Sigmoid colon (tissue), 6 donors: ENCODE measurements at regions not wholly inside any gene's neighbourhood (a gene's known extent, or its start where the extent isn't known, plus 50 kb on each side); places are given as distances from the start of the nearest gene placed in this dataset.

ENCODE experiments used
- DNase-seq: peaks from one replicate; pipeline ENCODE4 v3.0.0-alpha.2; 2019
- H3K27ac ChIP-seq, 4 donors: fragments of 200-600 bp; sonication (generic); one replicate each; pipeline ENCODE4 v1.5.1; 2016 to 2019; ENCODE audit warnings: mild to moderate bottlenecking in 1 of 4
- H3K27me3 ChIP-seq, 3 donors: fragments of 200-600 bp; sonication (generic); one replicate each; pipeline ENCODE4 v1.5.1; 2019; ENCODE audit warnings: mild to moderate bottlenecking in 1 of 3
- H3K36me3 ChIP-seq, 4 donors: fragments of 200-600 bp; sonication (generic); one replicate each; pipeline ENCODE4 v1.5.1; 2016 to 2019
- H3K4me1 ChIP-seq, 4 donors: fragments of 200-600 bp; sonication (generic); one replicate each; pipeline ENCODE4 v1.5.1; 2017 to 2019
- H3K4me3 ChIP-seq, 4 donors: fragments of 200-600 bp; sonication (generic); one replicate each; pipeline ENCODE4 v1.5.1; 2017 to 2019; ENCODE audit warnings: mild to moderate bottlenecking in 2 of 4, moderate library complexity in 1 of 4
- H3K9me3 ChIP-seq, 4 donors: fragments of 200-600 bp in 3 of 4; sonication (generic) in 3 of 4; one replicate each; pipeline versions ENCODE4 v1.5.1 to v1.6.1; 2013 to 2019
- CTCF ChIP-seq, 4 experiments: fragments of 450-650 bp in 3 of 4; fragments of 200-600 bp in 1 of 4; IDR thresholded peaks; one replicate each; pipeline ENCODE4 v1.5.1; 2016 to 2019; ENCODE audit warnings: antibody characterized with exemption in 4 of 4, mild to moderate bottlenecking in 3 of 4, moderate library complexity in 2 of 4
- EP300 ChIP-seq, 4 donors: sonication (generic); formaldehyde crosslinking; IDR thresholded peaks; one replicate each; pipeline ENCODE4 v1.6.1; 2017; ENCODE audit warnings: antibody characterized with exemption in 4 of 4
- POLR2A ChIP-seq, 2 donors: fragments of 450-650 bp; IDR thresholded peaks; one replicate each; pipeline ENCODE4 v1.6.1; 2016; ENCODE audit warnings: antibody characterized with exemption in 2 of 2, mild to moderate bottlenecking in 2 of 2, moderate library complexity in 2 of 2
- POLR2AphosphoS5 ChIP-seq, 4 donors: sonication (generic); formaldehyde crosslinking; IDR thresholded peaks; one replicate each; pipeline ENCODE4 v1.6.1; 2017; ENCODE audit warnings: antibody characterized with exemption in 4 of 4
- WGBS, 2 donors: extraction: QIAGEN DNeasy Blood & Tissue Kit; methylation state at CpG; one replicate each; pipeline ENCODE4 v1.1.7; 2013; 5-methylcytosine and 5-hydroxymethylcytosine counted together
- intact Hi-C: fragments of 100-400 bp; cut with DNase I; formaldehyde crosslinking; loops from one replicate; pipeline ENCODE4 v1.15.1; 2023
- donor health status: healthy with polysubstance abuse.
- donor health status: healthy.

- TF ChIP-seq EP300 (IDR thresholded peaks at IDR 0.05), result no peak
- no peak for TF ChIP-seq POLR2A (IDR thresholded peaks at IDR 0.05)
- WGBS, 2 donors, result 78 to 87% methylated on average over 4 of the region's 4 CpGs
- intact Hi-C loops, result no loop called here
Observed at GRCh38 chr3:76728426-76728825, 311.5 kb upstream of the ROBO2 start.

GRCh38 chr3:76731471-76731870, 308.4 kb upstream of the ROBO2 start:
- H3K4me3 ChIP-seq, result no peak overlapping the region
- H3K36me3 ChIP-seq, result no peaks in the 10 kb centered on the region
- TF ChIP-seq POLR2AphosphoS5 (IDR thresholded peaks at IDR 0.05) (no peak), CTCF (IDR thresholded peaks at IDR 0.05) (no peak), POLR2A (IDR thresholded peaks at IDR 0.05) (no peak), EP300 (IDR thresholded peaks at IDR 0.05) (no peak)
- H3K4me1 ChIP-seq, result no peaks in the 10 kb centered on the region
- H3K27ac ChIP-seq, result no peak overlapping the region
- intact Hi-C loops, result no loop called here
- no peaks in the 10 kb centered on the region for H3K27me3 ChIP-seq
- no peak for DNase-seq
- 83 to 93% methylated on average over 1 of the region's 1 CpG for WGBS, 2 donors
- H3K9me3 ChIP-seq, result peaks cover 0 to 4% (median 0%) of the 10 kb centered on the region in 4 donors

More at GRCh38 chr3:76728426-76728825, 311.5 kb upstream of the ROBO2 start:
- H3K36me3 ChIP-seq, result no peaks in the 10 kb centered on the region
- no peak overlapping the region for H3K27ac ChIP-seq
- no peaks in the 10 kb centered on the region for H3K27me3 ChIP-seq
- no peak overlapping the region for H3K4me3 ChIP-seq
- no peaks in the 10 kb centered on the region for H3K9me3 ChIP-seq
- no peaks in the 10 kb centered on the region for H3K4me1 ChIP-seq
- DNase-seq, result no peak

GRCh38 chr3:76733073-76733759, 306.7 kb upstream of the ROBO2 start:
- Histone ChIP-seq H3K4me3 (no peak overlapping the region), H3K36me3 (no peaks in the 10 kb centered on the region), H3K9me3 (peaks cover 0 to 4% (median 0%) of the 10 kb centered on the region in 4 donors), H3K4me1 (no peaks in the 10 kb centered on the region), H3K27ac (no peak overlapping the region), H3K27me3 (no peaks in the 10 kb centered on the region)
- no peak for TF ChIP-seq EP300 (IDR thresholded peaks at IDR 0.05)
- 92 to 96% methylated on average over 1 of the region's 1 CpG for WGBS, 2 donors
- no peak for DNase-seq
- intact Hi-C loops, result no loop called here

- Histone ChIP-seq H3K36me3 (no peaks in the 10 kb centered on the region), H3K4me1 (no peaks in the 10 kb centered on the region), H3K27me3 (no peaks in the 10 kb centered on the region), H3K27ac (no peak overlapping the region), H3K4me3 (no peak overlapping the region), H3K9me3 (peaks cover 0 to 4% (median 0%) of the 10 kb centered on the region in 4 donors)
- WGBS, 2 donors, result 24 to 46% methylated on average over 3 of the region's 3 CpGs
- TF ChIP-seq POLR2A (IDR thresholded peaks at IDR 0.05) (no peak), EP300 (IDR thresholded peaks at IDR 0.05) (no peak), POLR2AphosphoS5 (IDR thresholded peaks at IDR 0.05) (no peak), CTCF (IDR thresholded peaks at IDR 0.05) (no peak)
- intact Hi-C loops, result no loop called here
- no peak for DNase-seq
Observed at GRCh38 chr3:76735152-76735551, 304.7 kb upstream of the ROBO2 start.

- Histone ChIP-seq H3K27ac (no peak overlapping the region), H3K9me3 (no peaks in the 10 kb centered on the region), H3K4me3 (no peak overlapping the region), H3K4me1 (no peaks in the 10 kb centered on the region), H3K27me3 (no peaks in the 10 kb centered on the region), H3K36me3 (no peaks in the 10 kb centered on the region)
- no peak for TF ChIP-seq EP300 (IDR thresholded peaks at IDR 0.05)
- TF ChIP-seq POLR2AphosphoS5 (IDR thresholded peaks at IDR 0.05), result no peak
- TF ChIP-seq CTCF (IDR thresholded peaks at IDR 0.05), result no peak
- TF ChIP-seq POLR2A (IDR thresholded peaks at IDR 0.05), result no peak
- DNase-seq, result no peak
- intact Hi-C loops, result no loop called here
- WGBS, 2 donors, result 76 to 83% methylated on average over 2 of the region's 2 CpGs
Observed at GRCh38 chr3:76753599-76753998, 286.3 kb upstream of the ROBO2 start.

- Histone ChIP-seq H3K36me3 (no peaks in the 10 kb centered on the region), H3K4me3 (no peak overlapping the region), H3K4me1 (no peaks in the 10 kb centered on the region), H3K27ac (no peak overlapping the region), H3K9me3 (no peaks in the 10 kb centered on the region), H3K27me3 (no peaks in the 10 kb centered on the region)
- 78 to 88% methylated on average over 5 of the region's 5 CpGs for WGBS, 2 donors
- TF ChIP-seq POLR2A (IDR thresholded peaks at IDR 0.05), result no peak
- TF ChIP-seq POLR2AphosphoS5 (IDR thresholded peaks at IDR 0.05), result no peak
- no peak for TF ChIP-seq CTCF (IDR thresholded peaks at IDR 0.05)
- no peak for TF ChIP-seq EP300 (IDR thresholded peaks at IDR 0.05)
- DNase-seq, result no peak
- intact Hi-C loops, result no loop called here
Observed at GRCh38 chr3:76754247-76754646, 285.7 kb upstream of the ROBO2 start.
